Parathyroid adenoma (tissue), 2 donors: ENCODE measurements at regions not wholly inside any gene's neighbourhood (a gene's known extent, or its start where the extent isn't known, plus 50 kb on each side); places are given as distances from the start of the nearest gene placed in this dataset.

ENCODE experiments used
- H2AFZ ChIP-seq: fragments of 300-600 bp; sonication (generic); one replicate; pipeline ENCODE4 v1.7.0; 2017; ENCODE audit warnings: antibody characterized with exemption, mild to moderate bottlenecking
- H3K27ac ChIP-seq: fragments of 300-600 bp; sonication (generic); one replicate; pipeline ENCODE4 v1.7.0; 2017
- H3K27me3 ChIP-seq: fragments of 300-600 bp; sonication (generic); one replicate; pipeline ENCODE4 v1.7.0; 2017; ENCODE audit warnings: low read length; ENCODE audit not compliant: control insufficient read depth, insufficient read depth
- H3K36me3 ChIP-seq: fragments of 300-600 bp; sonication (generic); one replicate; pipeline ENCODE4 v1.7.0; 2017; ENCODE audit warnings: low read length; ENCODE audit not compliant: control insufficient read depth, insufficient read depth
- H3K4me1 ChIP-seq: fragments of 300-600 bp; sonication (generic); one replicate; pipeline ENCODE4 v1.7.0; 2017; ENCODE audit warnings: control low read depth
- H3K4me2 ChIP-seq: fragments of 300-600 bp; sonication (generic); one replicate; pipeline ENCODE4 v1.7.0; 2017; ENCODE audit warnings: low read length
- H3K4me3 ChIP-seq: fragments of 300-600 bp; sonication (generic); one replicate; pipeline ENCODE4 v1.7.0; 2017; ENCODE audit warnings: low read depth, low read length
- H3K79me2 ChIP-seq: fragments of 300-600 bp; sonication (generic); one replicate; pipeline ENCODE4 v1.7.0; 2017; ENCODE audit warnings: control low read depth
- H3K9ac ChIP-seq: fragments of 300-600 bp; sonication (generic); one replicate; pipeline ENCODE4 v1.7.0; 2017; ENCODE audit warnings: mild to moderate bottlenecking
- H3K9me3 ChIP-seq: fragments of 300-600 bp; sonication (generic); one replicate; pipeline ENCODE4 v1.7.0; 2017; ENCODE audit warnings: low read length; ENCODE audit not compliant: control insufficient read depth
- TF ChIP-seq, protein P1 (sequence below): fragments of 300-600 bp; sonication (generic); IDR thresholded peaks from one replicate; pipeline ENCODE4 v1.7.0; 2017; ENCODE audit warnings: antibody characterized with exemption, mild to moderate bottlenecking
- donor health status: primary hyperparathyroidism.

DNA sequence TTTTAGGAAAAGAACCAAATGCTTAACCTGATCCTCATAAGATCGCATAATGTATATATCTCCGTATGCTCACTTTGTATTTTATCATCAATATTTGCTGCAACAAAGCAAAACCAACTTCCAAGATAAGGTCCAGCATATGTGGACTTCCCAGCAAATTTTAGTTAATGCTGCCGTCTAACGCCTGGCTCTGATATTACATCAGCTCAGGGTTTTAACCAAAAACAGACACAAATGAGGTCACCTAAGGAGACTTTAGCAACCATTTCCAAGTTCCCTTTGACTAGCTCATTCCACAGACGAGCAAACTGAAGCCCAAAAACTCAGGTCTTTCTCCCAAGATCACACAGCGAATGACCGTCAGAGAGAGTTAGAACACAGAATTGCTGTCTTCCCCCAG is 59.4 kb upstream of the UCN3 start:
- TF ChIP-seq, protein P1, sequence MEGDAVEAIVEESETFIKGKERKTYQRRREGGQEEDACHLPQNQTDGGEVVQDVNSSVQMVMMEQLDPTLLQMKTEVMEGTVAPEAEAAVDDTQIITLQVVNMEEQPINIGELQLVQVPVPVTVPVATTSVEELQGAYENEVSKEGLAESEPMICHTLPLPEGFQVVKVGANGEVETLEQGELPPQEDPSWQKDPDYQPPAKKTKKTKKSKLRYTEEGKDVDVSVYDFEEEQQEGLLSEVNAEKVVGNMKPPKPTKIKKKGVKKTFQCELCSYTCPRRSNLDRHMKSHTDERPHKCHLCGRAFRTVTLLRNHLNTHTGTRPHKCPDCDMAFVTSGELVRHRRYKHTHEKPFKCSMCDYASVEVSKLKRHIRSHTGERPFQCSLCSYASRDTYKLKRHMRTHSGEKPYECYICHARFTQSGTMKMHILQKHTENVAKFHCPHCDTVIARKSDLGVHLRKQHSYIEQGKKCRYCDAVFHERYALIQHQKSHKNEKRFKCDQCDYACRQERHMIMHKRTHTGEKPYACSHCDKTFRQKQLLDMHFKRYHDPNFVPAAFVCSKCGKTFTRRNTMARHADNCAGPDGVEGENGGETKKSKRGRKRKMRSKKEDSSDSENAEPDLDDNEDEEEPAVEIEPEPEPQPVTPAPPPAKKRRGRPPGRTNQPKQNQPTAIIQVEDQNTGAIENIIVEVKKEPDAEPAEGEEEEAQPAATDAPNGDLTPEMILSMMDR: no peak
- Histone ChIP-seq H3K4me1 (no peaks in the 10 kb centered on the region), H3K4me3 (no peak overlapping the region), H3K36me3 (no peaks in the 10 kb centered on the region), H3K27ac (no peak overlapping the region), H3K9me3 (no peaks in the 10 kb centered on the region), H3K4me2 (no peak overlapping the region), H3K9ac (no peak overlapping the region), H2AFZ (no peak overlapping the region), H3K79me2 (no peaks in the 10 kb centered on the region), H3K27me3 (no peaks in the 10 kb centered on the region)

DNA sequence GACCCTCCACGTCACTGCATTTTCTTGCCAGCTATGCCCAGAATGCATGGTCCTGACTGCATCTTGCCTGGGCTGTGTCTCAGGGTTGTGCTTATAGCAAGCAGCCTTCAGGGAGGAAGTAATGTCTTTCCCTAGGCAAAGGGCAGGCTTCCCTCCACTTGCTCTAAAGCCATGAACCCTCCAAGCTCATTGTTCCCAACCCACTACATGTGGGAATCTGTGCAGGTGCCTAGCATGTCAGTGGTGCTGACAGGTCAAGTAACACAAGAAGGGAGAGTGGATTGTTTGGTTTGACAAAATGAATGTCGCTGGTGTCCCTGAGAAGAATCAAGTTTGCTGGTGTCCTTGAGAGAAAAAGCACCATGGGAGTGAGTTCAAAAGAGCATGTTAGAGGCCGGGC is 53.9 kb upstream of the UCN3 start:
- H3K4me1 ChIP-seq: no peaks in the 10 kb centered on the region
- H3K27me3 ChIP-seq: no peaks in the 10 kb centered on the region
- no peak overlapping the region for H3K27ac ChIP-seq
- H3K4me2 ChIP-seq: no peak overlapping the region
- H3K36me3 ChIP-seq: no peaks in the 10 kb centered on the region
- H3K9ac ChIP-seq: no peak overlapping the region
- H3K79me2 ChIP-seq: no peaks in the 10 kb centered on the region
- no peak overlapping the region for H2AFZ ChIP-seq
- TF ChIP-seq, protein P1: no peak
- H3K9me3 ChIP-seq: no peaks in the 10 kb centered on the region
- no peak overlapping the region for H3K4me3 ChIP-seq

DNA sequence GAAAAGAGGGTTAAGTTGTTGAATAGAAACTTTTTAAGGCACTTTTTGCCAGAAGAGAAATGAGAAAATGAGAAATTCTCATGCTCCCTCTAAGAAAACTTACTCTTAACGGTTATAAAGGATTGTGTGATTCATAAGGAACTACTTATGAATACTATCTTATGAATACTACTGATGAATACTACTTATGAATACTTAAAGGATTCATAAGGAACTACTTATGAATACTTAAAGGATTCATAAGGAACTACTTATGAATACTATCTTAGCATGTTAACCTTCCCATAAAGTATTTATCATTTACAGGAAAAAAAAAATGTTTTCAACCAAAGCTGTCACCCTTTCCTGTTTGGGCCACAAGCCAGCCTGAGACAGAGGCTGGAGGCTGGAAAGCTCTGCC is 53.1 kb upstream of the UCN3 start:
- Histone ChIP-seq H3K79me2 (no peaks in the 10 kb centered on the region), H2AFZ (no peak overlapping the region), H3K4me2 (no peak overlapping the region), H3K27me3 (no peaks in the 10 kb centered on the region), H3K4me1 (no peaks in the 10 kb centered on the region), H3K27ac (no peak overlapping the region), H3K4me3 (no peak overlapping the region), H3K9me3 (no peaks in the 10 kb centered on the region), H3K36me3 (no peaks in the 10 kb centered on the region), H3K9ac (no peak overlapping the region)
- TF ChIP-seq, protein P1: no peak

DNA sequence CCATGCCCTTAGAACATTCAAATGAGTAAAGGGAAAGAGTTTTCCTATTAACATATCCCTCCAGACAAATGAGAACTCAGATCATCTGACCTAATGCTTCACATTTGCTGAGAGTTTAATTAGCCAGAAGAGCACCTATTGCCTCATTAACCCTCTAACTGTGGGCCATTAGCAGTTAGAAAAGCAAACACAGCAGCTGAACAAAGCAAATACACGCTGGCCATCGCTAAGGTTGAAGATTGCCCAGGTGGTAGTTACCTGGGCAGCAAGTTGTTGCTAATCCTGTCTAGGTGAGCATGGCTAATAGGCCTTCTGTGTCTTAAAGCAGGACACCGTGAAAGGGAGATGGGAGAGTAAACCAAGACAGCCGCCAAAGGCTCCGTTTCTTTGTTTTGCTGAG is 49.9 kb upstream of the UCN3 start:
- no peak overlapping the region for H3K27ac ChIP-seq
- no peaks in the 10 kb centered on the region for H3K27me3 ChIP-seq
- H3K36me3 ChIP-seq: no peaks in the 10 kb centered on the region
- TF ChIP-seq, protein P1: no peak
- no peak overlapping the region for H2AFZ ChIP-seq
- no peaks in the 10 kb centered on the region for H3K9me3 ChIP-seq
- H3K4me1 ChIP-seq: no peaks in the 10 kb centered on the region
- no peak overlapping the region for H3K4me3 ChIP-seq
- H3K4me2 ChIP-seq: no peak overlapping the region
- no peaks in the 10 kb centered on the region for H3K79me2 ChIP-seq
- H3K9ac ChIP-seq: no peak overlapping the region
